Ovary (tissue), 7 donors: ENCODE measurements at regions not wholly inside any gene's neighbourhood (a gene's known extent, or its start where the extent isn't known, plus 50 kb on each side); places are given as distances from the start of the nearest gene placed in this dataset.

Experiments used
- DNase-seq, 5 donors: peaks; one replicate each; pipeline ENCODE4 v3.0.0-alpha.2; 2019 to 2020
- H3K27ac ChIP-seq, 2 donors: fragments of 200-600 bp; one replicate each; pipeline versions ENCODE4 v1.5.1 to v1.8.0; 2019 to 2022
- H3K27me3 ChIP-seq: fragments of 200-600 bp; one replicate; pipeline ENCODE4 v1.8.0; 2022
- H3K36me3 ChIP-seq: fragments of 200-600 bp; sonication (generic); one replicate; pipeline ENCODE4 v1.5.1; 2019
- H3K4me1 ChIP-seq: one replicate; pipeline ENCODE4 v1.8.1; 2013; ENCODE audit warnings: mild to moderate bottlenecking, moderate library complexity; ENCODE audit not compliant: insufficient read depth
- H3K4me3 ChIP-seq: fragments of 200-600 bp; sonication (generic); one replicate; pipeline ENCODE4 v1.5.1; 2017
- H3K9me3 ChIP-seq, 2 donors: fragments of 200-600 bp in 1 of 2; sonication (generic) in 1 of 2; one replicate each; pipeline versions ENCODE4 v1.5.1 to v1.8.1; 2013 to 2019; ENCODE audit warnings: mild to moderate bottlenecking in 1 of 2, moderate library complexity in 1 of 2
- CTCF ChIP-seq, 3 donors: fragments of 450-650 bp in 2 of 3; fragments of 200-600 bp in 1 of 3; IDR thresholded peaks; one replicate each; pipeline versions ENCODE4 v1.5.1 to v1.8.0; 2016 to 2022; ENCODE audit warnings: antibody characterized with exemption in 3 of 3, mild to moderate bottlenecking in 1 of 3
- EP300 ChIP-seq: sonication (generic); formaldehyde crosslinking; IDR thresholded peaks from one replicate; pipeline ENCODE4 v1.6.1; 2017; ENCODE audit warnings: antibody characterized with exemption
- POLR2A ChIP-seq: fragments of 450-650 bp; IDR thresholded peaks from one replicate; pipeline ENCODE4 v1.6.1; 2017; ENCODE audit warnings: antibody characterized with exemption, mild to moderate bottlenecking, moderate library complexity
- WGBS, 3 donors: extraction: QIAGEN DNeasy Blood & Tissue Kit in 1 of 3; methylation state at CpG; one replicate each; pipeline versions ENCODE4 v1.1.5 to v1.1.7; 2013 to 2017; 5-methylcytosine and 5-hydroxymethylcytosine counted together
- intact Hi-C, 4 donors: fragments of 100-400 bp; cut with DNase I; formaldehyde crosslinking; loops; one replicate each; pipeline versions ENCODE4 v1.11.0 to v1.15.1; 2022 to 2023
- donor health status: DM: no; HTN: no; CAD: no; lungs with moderate emphysema.
- donor health status: DM: no; HTN: no; CAD: no.
- donor health status: Bipolar disorder and iron deficiency.
- donor health status: DM: no; HTN: no; CAD: no.
- donor health status: DM: yes; HTN: yes; CAD: no.

- TF ChIP-seq POLR2A (no peak), EP300 (no peak), CTCF (IDR thresholded peaks at IDR 0.05) (no peak)
- intact Hi-C loops: no loop called here
- no peak overlapping the region for H3K27ac ChIP-seq
Measured at GRCh38 chr10:34890939-34891338, 75.8 kb upstream of the PARD3 start.

GRCh38 chr10:34889004-34889869 lies 74.1 kb upstream of the PARD3 start:
- DNase-seq: no peak
- 91 to 94% (median 93%) methylated on average over 16 of the region's 16 CpGs for WGBS, 3 donors
- H3K36me3 ChIP-seq: no peaks in the 10 kb centered on the region
- H3K4me1 ChIP-seq: no peaks in the 10 kb centered on the region
- no peak overlapping the region for H3K4me3 ChIP-seq
- no peak for TF ChIP-seq POLR2A
- TF ChIP-seq CTCF (IDR thresholded peaks at IDR 0.05): no peak
- TF ChIP-seq EP300: no peak
- no peaks in the 10 kb centered on the region for H3K27me3 ChIP-seq
- intact Hi-C loops: no loop called here
- H3K27ac ChIP-seq: no peak overlapping the region
- H3K9me3 ChIP-seq: no peaks in the 10 kb centered on the region

More at GRCh38 chr10:34890939-34891338, 75.8 kb upstream of the PARD3 start:
- no peak for DNase-seq
- no peaks in the 10 kb centered on the region for H3K27me3 ChIP-seq
- 23 to 49% (median 35%) methylated on average over 2 of the region's 2 CpGs for WGBS, 3 donors
- no peak overlapping the region for H3K4me3 ChIP-seq
- no peaks in the 10 kb centered on the region for H3K36me3 ChIP-seq
- no peaks in the 10 kb centered on the region for H3K4me1 ChIP-seq
- no peaks in the 10 kb centered on the region for H3K9me3 ChIP-seq

- Histone ChIP-seq H3K4me3 (no peak overlapping the region), H3K4me1 (no peaks in the 10 kb centered on the region), H3K27ac (no peak overlapping the region), H3K27me3 (no peaks in the 10 kb centered on the region), H3K36me3 (no peaks in the 10 kb centered on the region), H3K9me3 (no peaks in the 10 kb centered on the region)
- WGBS, 3 donors: 83 to 87% (median 84%) methylated on average over 8 of the region's 8 CpGs
- TF ChIP-seq CTCF (IDR thresholded peaks at IDR 0.05) (no peak), POLR2A (no peak), EP300 (no peak)
- intact Hi-C loops: no loop called here
- no peak for DNase-seq
Measured at GRCh38 chr10:34886906-34887642, 72.0 kb upstream of the PARD3 start.

GRCh38 chr10:34885898-34886297 lies 70.8 kb upstream of the PARD3 start:
- Histone ChIP-seq H3K9me3 (no peaks in the 10 kb centered on the region), H3K27ac (no peak overlapping the region), H3K36me3 (no peaks in the 10 kb centered on the region), H3K27me3 (no peaks in the 10 kb centered on the region), H3K4me1 (no peaks in the 10 kb centered on the region), H3K4me3 (no peak overlapping the region)
- intact Hi-C loops: no loop called here
- no peak for DNase-seq
- TF ChIP-seq EP300 (no peak), POLR2A (no peak), CTCF (IDR thresholded peaks at IDR 0.05) (no peak)
- WGBS, 3 donors: 86 to 91% (median 91%) methylated on average over 3 of the region's 3 CpGs
